ENCODE measurements at regions not wholly inside any gene's neighbourhood (a gene's known extent, or its start where the extent isn't known, plus 50 kb on each side); places are given as distances from the start of the nearest gene placed in this dataset.
"Not testable (repeated sequence)": the region's sequence is repeated elsewhere in the genome, so short reads cannot be mapped to it uniquely, and the experiment has no call there.

DNA sequence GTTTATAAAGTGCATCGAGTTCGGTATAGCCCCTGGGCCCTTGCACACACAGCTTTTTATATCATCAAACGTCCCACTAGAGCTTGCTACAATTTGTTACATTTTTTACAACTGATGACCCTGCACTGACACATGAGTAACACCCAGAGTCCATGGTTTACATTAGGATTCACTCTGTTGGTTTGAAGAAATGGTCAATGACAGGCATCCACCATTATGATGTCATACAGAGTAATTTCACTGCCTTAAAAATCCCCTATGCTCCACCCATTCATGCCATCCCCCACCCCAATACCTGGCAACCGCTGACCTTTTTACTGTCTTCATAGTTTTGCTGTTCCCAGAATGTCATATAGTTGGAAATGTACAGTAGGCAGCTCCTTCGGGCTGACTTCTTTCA is 130.2 kb downstream of the MED10 start:
- intact Hi-C loops (cut with DNase I) = no loop called here
- Histone ChIP-seq H3K4me3 (no peak overlapping the region), H3K4me1 (replicated peaks in 1 of 2) (no peaks in the 10 kb centered on the region), H3K27ac (no peak overlapping the region), H3K36me3 (replicated peaks in 1 of 2) (no peaks in the 10 kb centered on the region), H3K9me3 (replicated peaks in 1 of 3) (no peaks in the 10 kb centered on the region), H3K27me3 (no peaks in the 10 kb centered on the region)
- no peak for DNase-seq
- no peak for TF ChIP-seq POLR2A (IDR thresholded peaks at IDR 0.05)
- TF ChIP-seq, protein P1, sequence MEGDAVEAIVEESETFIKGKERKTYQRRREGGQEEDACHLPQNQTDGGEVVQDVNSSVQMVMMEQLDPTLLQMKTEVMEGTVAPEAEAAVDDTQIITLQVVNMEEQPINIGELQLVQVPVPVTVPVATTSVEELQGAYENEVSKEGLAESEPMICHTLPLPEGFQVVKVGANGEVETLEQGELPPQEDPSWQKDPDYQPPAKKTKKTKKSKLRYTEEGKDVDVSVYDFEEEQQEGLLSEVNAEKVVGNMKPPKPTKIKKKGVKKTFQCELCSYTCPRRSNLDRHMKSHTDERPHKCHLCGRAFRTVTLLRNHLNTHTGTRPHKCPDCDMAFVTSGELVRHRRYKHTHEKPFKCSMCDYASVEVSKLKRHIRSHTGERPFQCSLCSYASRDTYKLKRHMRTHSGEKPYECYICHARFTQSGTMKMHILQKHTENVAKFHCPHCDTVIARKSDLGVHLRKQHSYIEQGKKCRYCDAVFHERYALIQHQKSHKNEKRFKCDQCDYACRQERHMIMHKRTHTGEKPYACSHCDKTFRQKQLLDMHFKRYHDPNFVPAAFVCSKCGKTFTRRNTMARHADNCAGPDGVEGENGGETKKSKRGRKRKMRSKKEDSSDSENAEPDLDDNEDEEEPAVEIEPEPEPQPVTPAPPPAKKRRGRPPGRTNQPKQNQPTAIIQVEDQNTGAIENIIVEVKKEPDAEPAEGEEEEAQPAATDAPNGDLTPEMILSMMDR (IDR thresholded peaks at IDR 0.05) = no peak
- WGBS, 4 donors = 81 to 88% (median 84%) methylated on average over 5 of the region's 5 CpGs

- Histone ChIP-seq H3K4me3 (no peak overlapping the region), H3K36me3 (replicated peaks in 1 of 2) (no peaks in the 10 kb centered on the region), H3K4me1 (replicated peaks in 1 of 2) (no peaks in the 10 kb centered on the region), H3K9me3 (replicated peaks in 1 of 3) (no peaks in the 10 kb centered on the region), H3K27ac (no peak overlapping the region), H3K27me3 (no peaks in the 10 kb centered on the region)
- TF ChIP-seq, protein P1 (IDR thresholded peaks at IDR 0.05) = no peak
- TF ChIP-seq POLR2A (IDR thresholded peaks at IDR 0.05) = no peak
- 70 to 87% (median 82%) methylated on average over 4 of the region's 4 CpGs for WGBS, 4 donors
- no peak for DNase-seq
- intact Hi-C loops (cut with DNase I) = no loop called here
Measured at GRCh38 chr5:6246820-6247437, 131.4 kb downstream of the MED10 start.

GRCh38 chr5:6244339-6244714 is 134.0 kb downstream of the MED10 start:
- intact Hi-C loops (cut with DNase I) = no loop called here
- no peak for DNase-seq
- no peak overlapping the region for H3K4me3 ChIP-seq
- TF ChIP-seq, protein P1 (IDR thresholded peaks at IDR 0.05) = no peak
- no peak for TF ChIP-seq POLR2A (IDR thresholded peaks at IDR 0.05)
- H3K36me3 ChIP-seq (replicated peaks in 1 of 2) = no peaks in the 10 kb centered on the region
- H3K9me3 ChIP-seq (replicated peaks in 1 of 3) = no peaks in the 10 kb centered on the region
- no peaks in the 10 kb centered on the region for H3K4me1 ChIP-seq (replicated peaks in 1 of 2)
- no peaks in the 10 kb centered on the region for H3K27me3 ChIP-seq
- H3K27ac ChIP-seq = no peak overlapping the region
- WGBS, 4 donors = 72 to 94% (median 82%) methylated on average over 2 of the region's 2 CpGs

DNA sequence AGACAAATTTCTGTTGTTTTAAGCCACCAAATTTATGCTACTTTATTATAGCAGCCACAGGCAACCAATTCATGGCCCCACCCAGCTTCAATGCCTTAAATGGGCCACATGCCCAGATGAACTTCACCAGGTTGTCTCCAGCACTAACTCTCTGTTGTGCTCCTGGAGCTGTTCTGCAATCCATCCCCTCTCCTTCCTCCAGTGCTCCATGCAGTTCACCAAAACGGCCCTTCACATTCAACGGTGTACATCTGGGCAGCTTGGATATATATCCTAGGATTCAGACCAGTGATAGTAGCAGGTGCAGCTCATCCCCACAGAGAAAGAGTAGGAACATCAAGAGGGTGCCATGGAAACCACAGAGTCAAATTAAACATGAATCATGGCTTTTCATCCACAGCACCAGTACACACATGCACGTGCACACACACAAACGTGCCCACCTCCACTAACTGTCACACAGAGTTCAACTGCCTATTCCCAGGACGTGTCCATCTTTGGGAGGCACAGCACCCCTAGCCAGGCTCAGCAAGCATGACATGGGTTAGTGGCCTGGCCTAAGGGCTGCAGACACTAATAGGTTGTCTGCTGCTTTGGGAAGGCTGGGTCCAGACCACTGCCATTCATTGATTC is 134.5 kb downstream of the MED10 start:
- no peaks in the 10 kb centered on the region for H3K4me1 ChIP-seq (replicated peaks in 1 of 2)
- TF ChIP-seq, protein P1 (IDR thresholded peaks at IDR 0.05) = no peak
- TF ChIP-seq POLR2A (IDR thresholded peaks at IDR 0.05) = no peak
- no peaks in the 10 kb centered on the region for H3K27me3 ChIP-seq
- WGBS, 4 donors = 76 to 88% (median 83%) methylated on average over 4 to 5 of the region's 5 CpGs
- H3K4me3 ChIP-seq = no peak overlapping the region
- no peak overlapping the region for H3K27ac ChIP-seq
- no peaks in the 10 kb centered on the region for H3K36me3 ChIP-seq (replicated peaks in 1 of 2)
- DNase-seq = no peak
- intact Hi-C loops (cut with DNase I) = no loop called here
- H3K9me3 ChIP-seq (replicated peaks in 1 of 3) = no peaks in the 10 kb centered on the region

GRCh38 chr5:6241056-6241455 is 137.3 kb downstream of the MED10 start:
- H3K9me3 ChIP-seq (replicated peaks in 1 of 3); intact Hi-C loops (cut with DNase I); DNase-seq; H3K36me3 ChIP-seq (replicated peaks in 1 of 2); H3K27ac ChIP-seq; H3K4me1 ChIP-seq (replicated peaks in 1 of 2); H3K4me3 ChIP-seq; H3K27me3 ChIP-seq: not testable (repeated sequence)

Measured in adrenal gland (tissue), 9 donors.